Endodermal cell (in vitro differentiated cells): ENCODE measurements at regions not wholly inside any gene's neighbourhood (a gene's known extent, or its start where the extent isn't known, plus 50 kb on each side); places are given as distances from the start of the nearest gene placed in this dataset.

ENCODE experiments used
- DNase-seq: peaks from one replicate; pipeline ENCODE4 v3.0.0-alpha.2; 2017
- H3K27ac ChIP-seq: 2 replicates; pipeline ENCODE4 v1.5.1; 2013; ENCODE audit warnings: mild to moderate bottlenecking, low read depth, low read length, moderate library complexity
- H3K27me3 ChIP-seq: 2 replicates; pipeline ENCODE4 v1.6.1; 2013; ENCODE audit warnings: mild to moderate bottlenecking, low read length, moderate library complexity; ENCODE audit not compliant: insufficient read depth, control insufficient read depth, poor library complexity, severe bottlenecking
- H3K36me3 ChIP-seq: 2 replicates; pipeline ENCODE4 v1.7.0; 2013; ENCODE audit warnings: mild to moderate bottlenecking, low read length, moderate library complexity; ENCODE audit not compliant: control insufficient read depth, insufficient read depth
- H3K4me1 ChIP-seq: one replicate; pipeline ENCODE4 v1.7.0; 2013; ENCODE audit warnings: low read length; ENCODE audit not compliant: control insufficient read depth, insufficient read depth
- H3K4me3 ChIP-seq: 2 replicates; pipeline ENCODE4 v1.5.1; 2013; ENCODE audit warnings: mild to moderate bottlenecking, low read length, moderate library complexity
- H3K9ac ChIP-seq: 2 replicates; pipeline ENCODE4 v1.6.1; 2013; ENCODE audit warnings: mild to moderate bottlenecking, low read length, moderate library complexity; ENCODE audit not compliant: poor library complexity, severe bottlenecking; ENCODE audit errors: extremely low read depth
- H3K9me3 ChIP-seq: 2 replicates; pipeline ENCODE4 v1.6.1; 2013; ENCODE audit warnings: mild to moderate bottlenecking, low read length, moderate library complexity; ENCODE audit not compliant: control insufficient read depth
- H3K27ac Mint-ChIP-seq: 2 replicates; pipeline ENCODE4 v1.8.0; 2020; ENCODE audit warnings: mixed read lengths
- H3K27me3 Mint-ChIP-seq: 2 replicates; pipeline ENCODE4 v1.8.0; 2021; ENCODE audit warnings: mild to moderate bottlenecking, mixed read lengths; ENCODE audit not compliant: insufficient read depth
- H3K36me3 Mint-ChIP-seq: 2 replicates; pipeline ENCODE4 v1.8.0; 2020; ENCODE audit warnings: low read depth, mixed read lengths
- H3K4me1 Mint-ChIP-seq: 2 replicates; pipeline ENCODE4 v1.8.0; 2020; ENCODE audit warnings: mixed read lengths
- H3K4me3 Mint-ChIP-seq: 2 replicates; pipeline ENCODE4 v1.8.0; 2020; ENCODE audit warnings: mild to moderate bottlenecking, moderate library complexity, mixed read lengths
- H3K9me3 Mint-ChIP-seq: 2 replicates; pipeline ENCODE4 v1.8.0; 2020; ENCODE audit warnings: mild to moderate bottlenecking, mixed read lengths
- WGBS, 2 experiments: methylation state at CpG; one replicate each; pipeline versions ENCODE4 v1.1.5 to v1.1.7; 2013; ENCODE audit warnings: missing lambda C conversion rate in 2 of 2, mixed read lengths in 1 of 2; ENCODE audit not compliant: insufficient coverage in 1 of 2, insufficient read length in 1 of 2; 5-methylcytosine and 5-hydroxymethylcytosine counted together
- TF ChIP-seq, protein P1 (sequence below): fragments of 200-600 bp; sonication (generic); conservative IDR thresholded peaks from 2 replicates; pipeline ENCODE4 v1.5.0; 2021; ENCODE audit warnings: antibody characterized with exemption, mild to moderate bottlenecking

- no peak overlapping the region for H3K27ac ChIP-seq
- no peaks in the 10 kb centered on the region for H3K36me3 ChIP-seq
- H3K9ac ChIP-seq: no peak overlapping the region
- peaks cover 27% of the 10 kb centered on the region for H3K9me3 ChIP-seq
- peaks cover 35% of the 10 kb centered on the region for H3K9me3 Mint-ChIP-seq
- no peaks in the 10 kb centered on the region for H3K27me3 ChIP-seq
- TF ChIP-seq, protein P1, sequence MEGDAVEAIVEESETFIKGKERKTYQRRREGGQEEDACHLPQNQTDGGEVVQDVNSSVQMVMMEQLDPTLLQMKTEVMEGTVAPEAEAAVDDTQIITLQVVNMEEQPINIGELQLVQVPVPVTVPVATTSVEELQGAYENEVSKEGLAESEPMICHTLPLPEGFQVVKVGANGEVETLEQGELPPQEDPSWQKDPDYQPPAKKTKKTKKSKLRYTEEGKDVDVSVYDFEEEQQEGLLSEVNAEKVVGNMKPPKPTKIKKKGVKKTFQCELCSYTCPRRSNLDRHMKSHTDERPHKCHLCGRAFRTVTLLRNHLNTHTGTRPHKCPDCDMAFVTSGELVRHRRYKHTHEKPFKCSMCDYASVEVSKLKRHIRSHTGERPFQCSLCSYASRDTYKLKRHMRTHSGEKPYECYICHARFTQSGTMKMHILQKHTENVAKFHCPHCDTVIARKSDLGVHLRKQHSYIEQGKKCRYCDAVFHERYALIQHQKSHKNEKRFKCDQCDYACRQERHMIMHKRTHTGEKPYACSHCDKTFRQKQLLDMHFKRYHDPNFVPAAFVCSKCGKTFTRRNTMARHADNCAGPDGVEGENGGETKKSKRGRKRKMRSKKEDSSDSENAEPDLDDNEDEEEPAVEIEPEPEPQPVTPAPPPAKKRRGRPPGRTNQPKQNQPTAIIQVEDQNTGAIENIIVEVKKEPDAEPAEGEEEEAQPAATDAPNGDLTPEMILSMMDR: no peak
- H3K27ac Mint-ChIP-seq: no peak overlapping the region
- no peak for DNase-seq
- H3K4me3 ChIP-seq: no peak overlapping the region
- H3K4me3 Mint-ChIP-seq: no peak overlapping the region
- H3K4me1 ChIP-seq: peaks cover 11% of the 10 kb centered on the region
- peaks cover 16% of the 10 kb centered on the region for H3K4me1 Mint-ChIP-seq
- no peaks in the 10 kb centered on the region for H3K27me3 Mint-ChIP-seq
- H3K36me3 Mint-ChIP-seq: peaks cover 77% of the 10 kb centered on the region
Measured at GRCh38 chr6:14460556-14460955, 343.0 kb downstream of the CD83 start.

GRCh38 chr6:14462135-14462534 is 344.6 kb downstream of the CD83 start:
- Histone ChIP-seq H3K4me3 (no peak overlapping the region), H3K9ac (no peak overlapping the region), H3K27ac (no peak overlapping the region), H3K36me3 (no peaks in the 10 kb centered on the region), H3K9me3 (peaks cover 28% of the 10 kb centered on the region), H3K4me1 (no peaks in the 10 kb centered on the region), H3K27me3 (no peaks in the 10 kb centered on the region)
- TF ChIP-seq, protein P1: no peak
- Mint-ChIP-seq H3K36me3 (peaks cover 88% of the 10 kb centered on the region), H3K9me3 (peaks cover 35% of the 10 kb centered on the region), H3K4me1 (peaks cover 1% of the 10 kb centered on the region), H3K4me3 (no peak overlapping the region), H3K27me3 (no peaks in the 10 kb centered on the region), H3K27ac (no peak overlapping the region)
- 90 to 92% methylated on average over 1 to 3 of the region's 3 CpGs for WGBS, 2 experiments
- DNase-seq: no peak

DNA sequence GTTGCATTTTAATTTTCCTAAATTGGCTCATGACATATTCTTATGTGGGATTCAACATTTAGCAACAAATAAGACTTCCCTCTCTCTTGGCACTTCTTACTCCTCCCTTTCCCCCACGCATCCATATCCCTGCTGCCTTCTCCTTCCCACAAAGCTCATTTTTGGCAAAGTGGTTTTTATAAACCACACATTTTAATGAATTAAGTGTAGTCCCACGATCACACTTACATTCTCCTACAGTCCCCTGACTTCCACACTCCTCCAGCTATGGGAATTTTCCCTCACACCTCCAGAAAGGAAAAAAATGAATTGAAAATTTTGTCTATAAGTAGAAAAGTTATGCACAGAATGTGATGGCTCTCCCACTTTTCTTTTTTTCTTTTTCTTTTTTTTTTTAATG is 345.0 kb downstream of the CD83 start:
- H3K9me3 Mint-ChIP-seq: peaks cover 35% of the 10 kb centered on the region

More for the DNA sequence above, 345.0 kb downstream of the CD83 start:
- no peaks in the 10 kb centered on the region for H3K27me3 ChIP-seq
- Mint-ChIP-seq H3K4me3 (no peak overlapping the region), H3K27ac (no peak overlapping the region), H3K36me3 (peaks cover 88% of the 10 kb centered on the region), H3K4me1 (peaks cover 1% of the 10 kb centered on the region), H3K27me3 (no peaks in the 10 kb centered on the region)
- no peak overlapping the region for H3K27ac ChIP-seq
- DNase-seq: no peak
- H3K36me3 ChIP-seq: no peaks in the 10 kb centered on the region
- no peak overlapping the region for H3K9ac ChIP-seq
- TF ChIP-seq, protein P1: no peak
- no peak overlapping the region for H3K4me3 ChIP-seq
- WGBS, 2 experiments: 96 to 100% methylated on average over 1 to 2 of the region's 2 CpGs
- H3K9me3 ChIP-seq: peaks cover 28% of the 10 kb centered on the region
- no peaks in the 10 kb centered on the region for H3K4me1 ChIP-seq
